Heart left ventricle (tissue), 13 donors: ENCODE measurements at regions not wholly inside any gene's neighbourhood (a gene's known extent, or its start where the extent isn't known, plus 50 kb on each side); places are given as distances from the start of the nearest gene placed in this dataset.

ENCODE experiments used
- POLR2A ChIP-seq, 2 donors: fragments of 450-650 bp; IDR thresholded peaks; one replicate each; pipeline ENCODE4 v1.6.1; 2017; ENCODE audit warnings: antibody characterized with exemption in 2 of 2, mild to moderate bottlenecking in 2 of 2, moderate library complexity in 2 of 2
- TF ChIP-seq, protein P1 (sequence below), 12 donors: fragments of 200-600 bp; sonication (generic) in 4 of 12; IDR thresholded peaks; one replicate each; pipeline versions ENCODE4 v1.5.0 to v1.8.0; 2018 to 2022; ENCODE audit warnings: antibody characterized with exemption in 12 of 12, mild to moderate bottlenecking in 5 of 12
- donor health status: ischemic (EF 13 %, LVEDD 7.1; RV severe dilation, severe dysfunction).
- donor health status: DM: no; HTN: yes; CAD: no.
- donor health status: DM: no; HTN: no; CAD: no.
- donor health status: ischemic (EF 25% LVEDD 6.9; RV normal size, moderate dysfunction).
- donor health status: ischemic (EF 25% LVEDD 5.7; RV mildly dilated, moderate dysfunction).
- donor health status: ischemic (EF 35%, LVEDD 5.7; RV mildly dilated, moderate dysfunction).
- donor health status: nonischemic (EF 11% LVEDD 7.7; RV severe dilation, severe dysfunction).
- donor health status: DM: yes; HTN: yes; CAD: no.
- donor health status: PGD.
- donor health status: ischemic (EF 29% LVEDD 5.4; RV normal size, mild dysfunction).
- donor health status: nonischemic (EF 23%, LVEDD 6.1; RV moderate dilation, normal function).

GRCh38 chr3:30356866-30357753 is 249.3 kb upstream of the TGFBR2 start:
- TF ChIP-seq, protein P1, sequence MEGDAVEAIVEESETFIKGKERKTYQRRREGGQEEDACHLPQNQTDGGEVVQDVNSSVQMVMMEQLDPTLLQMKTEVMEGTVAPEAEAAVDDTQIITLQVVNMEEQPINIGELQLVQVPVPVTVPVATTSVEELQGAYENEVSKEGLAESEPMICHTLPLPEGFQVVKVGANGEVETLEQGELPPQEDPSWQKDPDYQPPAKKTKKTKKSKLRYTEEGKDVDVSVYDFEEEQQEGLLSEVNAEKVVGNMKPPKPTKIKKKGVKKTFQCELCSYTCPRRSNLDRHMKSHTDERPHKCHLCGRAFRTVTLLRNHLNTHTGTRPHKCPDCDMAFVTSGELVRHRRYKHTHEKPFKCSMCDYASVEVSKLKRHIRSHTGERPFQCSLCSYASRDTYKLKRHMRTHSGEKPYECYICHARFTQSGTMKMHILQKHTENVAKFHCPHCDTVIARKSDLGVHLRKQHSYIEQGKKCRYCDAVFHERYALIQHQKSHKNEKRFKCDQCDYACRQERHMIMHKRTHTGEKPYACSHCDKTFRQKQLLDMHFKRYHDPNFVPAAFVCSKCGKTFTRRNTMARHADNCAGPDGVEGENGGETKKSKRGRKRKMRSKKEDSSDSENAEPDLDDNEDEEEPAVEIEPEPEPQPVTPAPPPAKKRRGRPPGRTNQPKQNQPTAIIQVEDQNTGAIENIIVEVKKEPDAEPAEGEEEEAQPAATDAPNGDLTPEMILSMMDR (IDR thresholded peaks at IDR 0.05) = no peak
- no peak for TF ChIP-seq POLR2A (IDR thresholded peaks at IDR 0.05)
